Fibroblast of skin of left biceps (primary cell): ENCODE measurements at regions not wholly inside any gene's neighbourhood (a gene's known extent, or its start where the extent isn't known, plus 50 kb on each side); places are given as distances from the start of the nearest gene placed in this dataset.
"Not testable (repeated sequence)": the region's sequence is repeated elsewhere in the genome, so short reads cannot be mapped to it uniquely, and the experiment has no call there.

Experiments
- DNase-seq, 2 experiments: peaks; one replicate each; pipeline ENCODE4 v3.0.0-alpha.2; 2013; ENCODE audit warnings: low read depth in 2 of 2

GRCh38 chr7:149930374-149931068 lies 56.8 kb downstream of the ATP6V0E2 start:
- DNase-seq = peak in 1 of 2 experiments; percentile 2

- not testable (repeated sequence) for DNase-seq
Observed at GRCh38 chr7:149933776-149934175, 60.0 kb downstream of the ATP6V0E2 start.

- not testable (repeated sequence) for DNase-seq
Observed at GRCh38 chr7:149947346-149947745, 73.6 kb downstream of the ATP6V0E2 start.

GRCh38 chr7:149948444-149948843 lies 74.7 kb downstream of the ATP6V0E2 start:
- DNase-seq = not testable (repeated sequence)

GRCh38 chr7:149949863-149950577 lies 76.3 kb downstream of the ATP6V0E2 start:
- not testable (repeated sequence) for DNase-seq

GRCh38 chr7:149950578-149950924 lies 76.8 kb downstream of the ATP6V0E2 start:
- not testable (repeated sequence) for DNase-seq

- not testable (repeated sequence) for DNase-seq
Observed at GRCh38 chr7:149951579-149951978, 77.8 kb downstream of the ATP6V0E2 start.

GRCh38 chr7:149958880-149959279 lies 85.1 kb downstream of the ATP6V0E2 start:
- DNase-seq = not testable (repeated sequence)

GRCh38 chr7:149960863-149961262 lies 87.1 kb downstream of the ATP6V0E2 start:
- not testable (repeated sequence) for DNase-seq

GRCh38 chr7:149961878-149962277 lies 88.1 kb downstream of the ATP6V0E2 start:
- not testable (repeated sequence) for DNase-seq

GRCh38 chr7:149962685-149963319 lies 89.0 kb downstream of the ATP6V0E2 start:
- DNase-seq = not testable (repeated sequence)

- not testable (repeated sequence) for DNase-seq
Observed at GRCh38 chr7:149963985-149964384, 90.2 kb downstream of the ATP6V0E2 start.

- not testable (repeated sequence) for DNase-seq
Observed at GRCh38 chr7:149966444-149966843, 92.7 kb downstream of the ATP6V0E2 start.

- not testable (repeated sequence) for DNase-seq
Observed at GRCh38 chr7:149972977-149973376, 99.2 kb downstream of the ATP6V0E2 start.

- not testable (repeated sequence) for DNase-seq
Observed at GRCh38 chr7:149973681-149974080, 99.9 kb downstream of the ATP6V0E2 start.

GRCh38 chr7:149975608-149976007 lies 101.8 kb downstream of the ATP6V0E2 start:
- not testable (repeated sequence) for DNase-seq

- DNase-seq = not testable (repeated sequence)
Observed at GRCh38 chr7:149978537-149978936, 104.8 kb downstream of the ATP6V0E2 start.

- not testable (repeated sequence) for DNase-seq
Observed at GRCh38 chr7:149978944-149979343, 105.2 kb downstream of the ATP6V0E2 start.

GRCh38 chr7:149982537-149983112 lies 108.9 kb downstream of the ATP6V0E2 start:
- not testable (repeated sequence) for DNase-seq

- DNase-seq = not testable (repeated sequence)
Observed at GRCh38 chr7:149986866-149987265, 113.1 kb downstream of the ATP6V0E2 start.

GRCh38 chr7:149991652-149992302 lies 118.0 kb downstream of the ATP6V0E2 start:
- DNase-seq = not testable (repeated sequence)

- not testable (repeated sequence) for DNase-seq
Observed at GRCh38 chr7:149992366-149992765, 118.6 kb downstream of the ATP6V0E2 start.
